HL-60 (cell line): ENCODE measurements at regions not wholly inside any gene's neighbourhood (a gene's known extent, or its start where the extent isn't known, plus 50 kb on each side); places are given as distances from the start of the nearest gene placed in this dataset.

Experiments
- DNase-seq, 2 experiments: peaks; one replicate each; pipeline ENCODE4 v3.0.0-alpha.2; 2010 to 2020; ENCODE audit warnings: low read depth in 1 of 2, low spot score in 1 of 2
- H3K27ac ChIP-seq: fragments of 250-450 bp; sonication (Bioruptor Pico); replicated peaks from 2 replicates; pipeline ENCODE4 v1.5.1; 2020; ENCODE audit warnings: mild to moderate bottlenecking, moderate library complexity
- H3K27me3 ChIP-seq: fragments of 250-450 bp; sonication (Bioruptor Pico); 2 replicates; pipeline ENCODE4 v1.5.1; 2021; ENCODE audit warnings: mild to moderate bottlenecking, moderate library complexity; ENCODE audit not compliant: insufficient read depth, poor library complexity, severe bottlenecking
- H3K4me3 ChIP-seq: replicated peaks from 2 replicates; pipeline ENCODE4 v1.5.1; 2011; ENCODE audit warnings: mild to moderate bottlenecking, control low read depth, low read length; ENCODE audit not compliant: insufficient read depth
- CTCF ChIP-seq: IDR thresholded peaks from one replicate; pipeline ENCODE4 v1.5.1; 2011; ENCODE audit warnings: low read length, control low read depth, inconsistent platforms; ENCODE audit not compliant: insufficient read depth
- GABPA ChIP-seq: IDR thresholded peaks from 2 replicates; pipeline ENCODE4 v1.6.1; 2012; ENCODE audit warnings: low read depth
- POLR2AphosphoS5 ChIP-seq: IDR thresholded peaks from 2 replicates; pipeline ENCODE4 v1.6.1; 2012; ENCODE audit warnings: low read depth
- REST ChIP-seq: IDR thresholded peaks from 2 replicates; pipeline ENCODE4 v1.6.1; 2012; ENCODE audit warnings: low read depth; ENCODE audit not compliant: insufficient replicate concordance
- SPI1 ChIP-seq: IDR thresholded peaks from 2 replicates; pipeline ENCODE4 v1.6.1; 2012; ENCODE audit warnings: low read depth, mild to moderate bottlenecking, borderline replicate concordance

GRCh38 chr6:150738092-150738629 is 127.3 kb upstream of the MTHFD1L start:
- H3K27ac ChIP-seq, result no peak overlapping the region
- DNase-seq, result no peak
- H3K27me3 ChIP-seq, result no peaks in the 10 kb centered on the region
- TF ChIP-seq POLR2AphosphoS5 (no peak), GABPA (no peak), SPI1 (no peak), REST (no peak), CTCF (no peak)
- H3K4me3 ChIP-seq, result no peak overlapping the region

GRCh38 chr6:150739711-150740349 is 125.7 kb upstream of the MTHFD1L start:
- no peaks in the 10 kb centered on the region for H3K27me3 ChIP-seq
- no peak overlapping the region for H3K27ac ChIP-seq
- TF ChIP-seq SPI1 (no peak), GABPA (no peak), CTCF (no peak), REST (no peak), POLR2AphosphoS5 (no peak)
- no peak for DNase-seq
- H3K4me3 ChIP-seq, result no peak overlapping the region

- Histone ChIP-seq H3K27ac (no peak overlapping the region), H3K4me3 (no peak overlapping the region), H3K27me3 (no peaks in the 10 kb centered on the region)
- DNase-seq, result no peak
- TF ChIP-seq POLR2AphosphoS5 (no peak), REST (no peak), GABPA (no peak), CTCF (no peak), SPI1 (no peak)
These were observed 125.0 kb upstream of the MTHFD1L start for GRCh38 chr6:150740453-150740852.
